ENCODE measurements at regions not wholly inside any gene's neighbourhood (a gene's known extent, or its start where the extent isn't known, plus 50 kb on each side); places are given as distances from the start of the nearest gene placed in this dataset.

DNA sequence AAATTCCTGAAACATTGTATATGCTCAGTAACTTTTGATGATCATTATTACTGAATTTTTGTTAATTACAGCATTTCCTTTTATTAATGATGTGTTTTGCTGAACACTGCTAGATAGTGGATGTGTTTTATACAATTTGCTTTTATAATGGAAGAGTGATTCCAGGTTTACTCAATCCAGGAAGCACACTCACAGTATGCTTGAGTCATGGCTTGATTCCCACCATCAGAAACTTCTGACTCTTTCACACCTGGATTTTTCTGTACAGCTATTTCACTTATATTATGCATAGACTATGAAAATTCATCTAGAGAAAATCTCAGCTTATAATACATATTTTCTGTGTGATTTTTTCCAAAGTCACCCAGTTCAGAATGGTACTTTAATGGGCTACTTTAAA, 1040.9 kb downstream of the GRM8 start:
- TF ChIP-seq EZH2 (IDR thresholded peaks at IDR 0.05; ENCODE audit: insufficient read depth, poor library complexity, severe bottlenecking) = no peak
- TF ChIP-seq EZH2phosphoT487 (IDR thresholded peaks at IDR 0.05; ENCODE audit: insufficient read depth, low read depth) = no peak
